ENCODE measurements at regions not wholly inside any gene's neighbourhood (a gene's known extent, or its start where the extent isn't known, plus 50 kb on each side); places are given as distances from the start of the nearest gene placed in this dataset.

- no peak overlapping the region for H3K27ac ChIP-seq (replicated peaks)
- H3K4me3 ChIP-seq (replicated peaks; ENCODE audit: insufficient read depth, low read length), result no peak overlapping the region
- TF ChIP-seq SPI1 (IDR thresholded peaks at IDR 0.05; ENCODE audit: borderline replicate concordance, low read depth) (no peak), CTCF (IDR thresholded peaks at IDR 0.05; ENCODE audit: insufficient read depth, low read length) (no peak), GABPA (IDR thresholded peaks at IDR 0.05; ENCODE audit: low read depth) (no peak), POLR2AphosphoS5 (IDR thresholded peaks at IDR 0.05; ENCODE audit: low read depth) (no peak), REST (IDR thresholded peaks at IDR 0.05; ENCODE audit: insufficient replicate concordance, low read depth) (no peak)
- H3K27me3 ChIP-seq (ENCODE audit: insufficient read depth, poor library complexity, severe bottlenecking), result no peaks in the 10 kb centered on the region
- no peak for DNase-seq (ENCODE audit: low read depth in 1 of 2, low spot score in 1 of 2)
Measured at GRCh38 chr18:51912381-51912780, 427.6 kb upstream of the DCC start.

- DNase-seq (ENCODE audit: low read depth in 1 of 2, low spot score in 1 of 2), result no peak
- no peak for TF ChIP-seq POLR2AphosphoS5 (IDR thresholded peaks at IDR 0.05; ENCODE audit: low read depth)
- Histone ChIP-seq H3K4me3 (replicated peaks; ENCODE audit: insufficient read depth, low read length) (no peak overlapping the region), H3K27ac (replicated peaks) (no peak overlapping the region), H3K27me3 (ENCODE audit: insufficient read depth, poor library complexity, severe bottlenecking) (no peaks in the 10 kb centered on the region)
Measured at GRCh38 chr18:51915176-51915575, 424.8 kb upstream of the DCC start.

GRCh38 chr18:51921862-51922261 lies 418.1 kb upstream of the DCC start:
- no peak for DNase-seq (ENCODE audit: low read depth in 1 of 2, low spot score in 1 of 2)
- H3K27ac ChIP-seq (replicated peaks), result no peak overlapping the region
- no peaks in the 10 kb centered on the region for H3K27me3 ChIP-seq (ENCODE audit: insufficient read depth, poor library complexity, severe bottlenecking)
- TF ChIP-seq SPI1 (IDR thresholded peaks at IDR 0.05; ENCODE audit: borderline replicate concordance, low read depth) (no peak), CTCF (IDR thresholded peaks at IDR 0.05; ENCODE audit: insufficient read depth, low read length) (no peak), GABPA (IDR thresholded peaks at IDR 0.05; ENCODE audit: low read depth) (no peak), POLR2AphosphoS5 (IDR thresholded peaks at IDR 0.05; ENCODE audit: low read depth) (no peak), REST (IDR thresholded peaks at IDR 0.05; ENCODE audit: insufficient replicate concordance, low read depth) (no peak)
- H3K4me3 ChIP-seq (replicated peaks; ENCODE audit: insufficient read depth, low read length), result no peak overlapping the region

- Histone ChIP-seq H3K27me3 (ENCODE audit: insufficient read depth, poor library complexity, severe bottlenecking) (no peaks in the 10 kb centered on the region), H3K4me3 (replicated peaks; ENCODE audit: insufficient read depth, low read length) (no peak overlapping the region), H3K27ac (replicated peaks) (no peak overlapping the region)
- no peak for TF ChIP-seq CTCF (IDR thresholded peaks at IDR 0.05; ENCODE audit: insufficient read depth, low read length)
- TF ChIP-seq GABPA (IDR thresholded peaks at IDR 0.05; ENCODE audit: low read depth), result no peak
- no peak for TF ChIP-seq POLR2AphosphoS5 (IDR thresholded peaks at IDR 0.05; ENCODE audit: low read depth)
- no peak for TF ChIP-seq REST (IDR thresholded peaks at IDR 0.05; ENCODE audit: insufficient replicate concordance, low read depth)
- TF ChIP-seq SPI1 (IDR thresholded peaks at IDR 0.05; ENCODE audit: borderline replicate concordance, low read depth), result no peak
- DNase-seq (ENCODE audit: low read depth in 1 of 2, low spot score in 1 of 2), result no peak
Measured at GRCh38 chr18:51933903-51934302, 406.1 kb upstream of the DCC start.

Measured in HL-60 (cell line).